DMS53 treated with DMSO at 0.1 percent for 48 hours (cell line): ENCODE measurements at regions not wholly inside any gene's neighbourhood (a gene's known extent, or its start where the extent isn't known, plus 50 kb on each side); places are given as distances from the start of the nearest gene placed in this dataset.

ENCODE experiments used
- DNase-seq: peaks from one replicate; lab custom pipeline; 2025; ENCODE audit not compliant: unreplicated experiment; lab: John Stamatoyannopoulos, UW

- no peak for DNase-seq
Observed at GRCh38 chr16:76899767-76900166, 291.2 kb upstream of the MON1B start.

DNA sequence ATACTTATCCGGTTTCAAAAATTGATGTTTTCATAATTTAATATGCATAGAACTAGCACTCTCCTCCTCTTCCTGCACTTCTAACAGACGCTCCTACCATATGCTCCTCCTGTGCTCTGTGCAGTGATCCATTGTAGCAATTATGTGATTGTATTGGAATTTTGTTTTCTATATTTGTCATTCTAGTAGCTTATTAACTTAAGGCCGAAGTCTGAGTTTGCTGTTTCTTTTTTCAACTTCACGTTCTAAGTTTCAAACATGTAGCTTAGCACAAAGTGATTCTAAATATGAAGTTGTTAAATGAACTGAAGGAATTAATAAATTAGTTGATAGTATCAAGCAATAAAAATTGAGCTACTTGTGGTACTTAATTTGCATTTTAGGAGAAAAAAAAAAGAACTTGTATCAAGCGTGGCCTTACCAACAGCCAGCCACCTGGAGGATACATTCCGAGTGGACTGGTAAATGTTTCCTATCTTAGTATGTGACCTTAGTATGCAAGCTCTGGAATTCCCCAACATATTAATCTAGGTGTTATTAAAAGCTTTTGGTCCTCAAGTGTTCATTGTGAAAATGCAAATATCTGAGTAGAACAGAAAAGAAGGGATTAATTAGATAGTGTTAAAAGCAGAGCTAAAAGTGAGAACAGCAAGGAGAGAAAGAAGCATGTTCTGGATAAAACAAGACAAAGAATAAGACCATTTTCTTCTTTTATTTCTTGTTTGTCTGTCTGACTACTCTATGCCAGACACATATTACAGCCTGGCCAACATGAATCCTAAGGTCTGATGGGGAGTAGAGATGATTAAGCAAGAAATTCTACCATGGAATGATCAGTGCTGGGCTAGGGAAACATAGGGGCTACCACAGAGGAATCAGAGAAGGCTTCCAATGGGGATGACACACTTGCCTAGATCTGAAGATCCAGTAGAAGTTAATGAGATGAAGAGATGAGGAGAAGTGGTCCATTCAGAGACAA lies 290.4 kb upstream of the MON1B start:
- no peak for DNase-seq

DNA sequence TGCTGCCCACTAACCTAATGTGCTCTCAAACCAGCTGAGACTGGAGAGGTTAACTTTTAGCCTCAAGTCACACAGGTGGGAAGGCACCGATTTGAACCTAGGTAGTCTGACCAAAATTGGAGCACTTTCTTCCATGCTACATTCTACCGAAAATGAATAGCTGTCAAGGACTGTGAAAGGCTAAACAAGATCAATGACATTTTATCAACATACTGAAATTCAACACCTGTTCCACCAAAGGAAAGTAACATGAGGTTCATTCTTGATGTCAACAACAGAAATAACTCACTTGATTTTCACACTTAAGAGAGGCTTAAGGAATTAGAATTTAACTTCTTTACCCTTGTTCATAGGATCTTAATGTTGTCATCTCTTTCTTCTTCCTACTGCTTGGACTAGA lies 284.4 kb upstream of the MON1B start:
- DNase-seq = no peak

DNA sequence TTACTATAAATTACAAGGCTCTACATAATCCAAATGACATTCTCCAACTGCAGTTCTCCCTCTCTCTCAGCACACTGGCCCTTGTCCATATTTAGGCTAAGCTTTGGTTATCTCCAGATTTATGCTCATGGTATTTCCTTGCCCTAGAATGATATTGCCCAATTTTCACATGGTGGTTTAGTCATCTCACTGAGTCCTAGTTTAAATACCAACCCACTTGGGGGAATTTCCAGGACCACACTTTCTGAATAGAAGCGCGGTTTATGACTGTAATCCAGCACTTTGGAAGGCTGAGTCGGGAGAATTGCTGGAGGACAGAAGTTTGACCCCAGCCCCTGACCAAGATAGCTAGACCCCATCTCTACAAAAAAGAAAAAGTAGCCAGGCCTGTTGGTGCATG lies 280.1 kb upstream of the MON1B start:
- no peak for DNase-seq

- no peak for DNase-seq
Observed at GRCh38 chr16:76913046-76913445, 277.9 kb upstream of the MON1B start.

DNA sequence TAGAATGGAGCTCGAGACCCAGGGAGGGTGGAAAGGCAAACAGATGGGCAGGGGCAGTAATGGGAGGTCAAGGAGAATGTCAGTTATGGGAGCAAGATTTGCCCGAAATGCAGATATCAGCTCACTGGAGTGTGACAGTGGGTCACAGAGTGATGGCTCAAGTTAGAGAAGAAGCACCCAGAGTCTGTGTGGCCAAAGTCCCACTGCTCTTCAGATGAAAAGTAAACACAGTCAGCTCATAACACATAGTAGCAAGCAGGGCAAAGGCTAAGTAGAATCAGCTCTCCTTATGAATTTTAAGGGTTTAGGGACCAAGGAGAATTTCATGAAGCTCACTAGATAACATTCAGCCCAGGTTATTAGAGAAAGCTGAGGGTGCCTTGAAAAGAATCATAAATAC lies 264.9 kb upstream of the MON1B start:
- no peak for DNase-seq

DNA sequence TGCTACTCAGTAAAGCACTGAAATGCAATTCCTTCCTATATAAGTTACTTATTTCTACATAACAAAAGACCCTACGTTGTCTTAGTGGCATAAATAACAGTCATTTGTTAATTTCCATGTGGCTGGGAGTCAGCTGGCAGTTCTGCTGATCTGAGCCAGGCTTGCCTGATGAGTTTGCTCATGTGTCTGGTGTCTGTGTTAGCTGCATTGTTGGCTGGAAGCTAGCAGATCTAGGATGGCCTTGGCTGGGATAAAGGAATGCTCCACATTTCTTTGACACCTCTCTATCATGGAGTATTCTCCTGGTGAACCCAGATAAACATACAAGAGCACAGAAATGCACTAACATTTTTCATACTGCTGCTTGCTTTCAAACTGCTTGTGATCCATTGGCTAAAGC lies 264.4 kb upstream of the MON1B start:
- no peak for DNase-seq

GRCh38 chr16:76931186-76931585 lies 259.8 kb upstream of the MON1B start:
- no peak for DNase-seq

DNA sequence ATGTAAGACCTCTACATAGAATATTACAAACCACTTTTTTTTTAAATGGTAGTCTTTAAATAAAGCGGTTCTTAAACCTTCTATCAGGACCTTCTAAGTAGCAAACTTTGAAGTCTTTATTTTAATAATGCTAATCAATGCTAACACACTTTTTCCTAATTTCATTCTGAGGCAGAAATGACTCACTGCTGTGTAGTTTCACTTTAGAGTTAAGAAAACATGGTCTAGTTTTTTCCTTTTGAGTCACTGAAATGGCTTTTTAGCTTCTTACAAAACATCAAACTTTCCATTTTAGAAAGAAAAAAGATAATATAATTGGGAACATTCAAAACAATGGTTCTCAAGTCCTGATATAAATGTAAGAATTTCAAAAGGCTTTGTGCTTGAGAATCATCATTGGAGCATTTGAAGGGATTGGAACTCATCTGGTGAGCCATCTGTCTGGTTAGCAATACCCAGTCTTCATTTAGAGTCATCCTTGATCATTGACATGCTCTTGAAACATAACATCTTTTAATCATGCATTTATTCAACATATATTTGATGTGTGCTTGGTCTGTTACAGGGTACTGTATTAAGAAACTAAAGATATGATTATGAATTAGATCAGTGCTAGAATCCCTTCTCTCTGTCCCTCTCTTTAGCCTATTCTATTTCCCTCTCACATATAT lies 258.3 kb upstream of the MON1B start:
- DNase-seq = no peak

DNA sequence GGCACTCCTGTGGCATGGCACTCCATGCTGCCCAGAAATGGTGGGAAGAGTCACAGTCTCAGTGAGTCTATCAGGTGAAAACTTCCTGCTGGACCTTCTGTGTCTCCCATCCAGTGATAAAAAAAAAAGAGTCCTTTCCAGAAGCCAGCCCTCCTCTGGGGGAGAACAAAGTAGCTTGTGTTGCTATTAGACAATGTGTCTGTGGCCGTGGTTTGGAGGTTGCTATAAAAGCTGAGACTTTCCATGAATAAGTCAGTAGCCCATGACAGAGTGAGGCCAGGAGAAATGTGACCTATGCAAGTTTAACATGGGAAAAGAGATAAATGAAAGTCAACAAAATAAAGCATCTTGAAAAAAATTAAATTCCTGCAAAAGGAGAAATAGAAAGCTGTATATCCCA lies 250.7 kb upstream of the MON1B start:
- DNase-seq = no peak

DNA sequence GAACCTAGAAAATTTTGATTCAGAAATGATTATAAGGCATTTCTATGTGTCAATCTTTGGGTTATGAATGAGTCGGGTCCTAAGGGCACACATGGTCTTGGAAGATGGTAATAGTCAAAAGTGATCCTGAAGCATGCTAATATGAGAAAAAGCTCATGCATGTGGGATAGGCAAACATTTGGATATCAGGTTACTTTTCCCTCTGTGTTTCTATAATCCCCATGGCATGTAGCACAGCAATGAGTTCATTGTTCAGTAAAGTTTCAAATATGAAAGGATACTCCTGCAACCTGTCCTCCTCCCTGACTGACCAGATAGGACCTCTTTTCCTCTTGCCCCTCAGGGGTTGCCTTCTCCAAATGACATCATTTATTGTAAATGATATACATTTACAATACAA lies 249.9 kb upstream of the MON1B start:
- no peak for DNase-seq

- no peak for DNase-seq
Observed at GRCh38 chr16:76942089-76942488, 248.9 kb upstream of the MON1B start.

- no peak for DNase-seq
Observed at GRCh38 chr16:76943921-76944320, 247.1 kb upstream of the MON1B start.

DNA sequence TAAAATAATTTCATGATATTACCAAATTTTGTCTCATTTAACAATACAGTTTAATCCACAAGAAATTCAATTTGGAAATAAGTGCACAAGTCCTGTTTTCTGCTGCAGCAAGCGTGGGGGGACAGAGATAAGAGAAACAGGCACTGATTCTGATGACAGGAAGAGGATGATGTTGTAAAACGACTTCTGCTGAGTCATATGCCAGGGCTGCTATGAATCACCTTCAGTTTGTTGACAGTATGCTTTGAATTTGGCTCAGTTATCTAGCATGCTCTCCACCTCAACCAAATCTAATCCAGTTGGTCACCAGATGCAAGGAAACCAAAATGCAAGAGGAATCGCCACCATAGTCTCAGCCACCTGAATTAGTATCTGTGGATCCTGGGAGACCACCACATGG lies 244.1 kb upstream of the MON1B start:
- DNase-seq = no peak

DNA sequence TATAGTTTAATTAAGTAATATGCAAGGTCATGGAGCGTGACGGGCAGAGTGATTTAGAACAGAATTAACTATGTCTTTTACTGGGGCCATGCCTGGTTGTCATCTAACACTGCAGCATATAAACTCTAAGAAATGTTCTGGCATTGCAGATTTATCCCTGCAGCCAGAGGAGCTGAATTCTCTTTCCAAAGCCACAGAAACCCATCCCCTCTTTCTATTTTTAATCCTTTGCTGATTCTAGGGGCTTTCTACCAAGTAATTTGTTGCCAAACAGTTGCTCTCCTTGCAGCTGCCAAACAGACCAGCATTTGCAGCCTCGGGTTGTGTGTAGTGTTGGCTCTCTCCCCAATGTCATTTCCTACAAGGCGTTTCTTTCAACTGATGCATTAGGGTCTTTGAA lies 243.2 kb upstream of the MON1B start:
- no peak for DNase-seq

GRCh38 chr16:76955629-76956028 lies 235.4 kb upstream of the MON1B start:
- no peak for DNase-seq

DNA sequence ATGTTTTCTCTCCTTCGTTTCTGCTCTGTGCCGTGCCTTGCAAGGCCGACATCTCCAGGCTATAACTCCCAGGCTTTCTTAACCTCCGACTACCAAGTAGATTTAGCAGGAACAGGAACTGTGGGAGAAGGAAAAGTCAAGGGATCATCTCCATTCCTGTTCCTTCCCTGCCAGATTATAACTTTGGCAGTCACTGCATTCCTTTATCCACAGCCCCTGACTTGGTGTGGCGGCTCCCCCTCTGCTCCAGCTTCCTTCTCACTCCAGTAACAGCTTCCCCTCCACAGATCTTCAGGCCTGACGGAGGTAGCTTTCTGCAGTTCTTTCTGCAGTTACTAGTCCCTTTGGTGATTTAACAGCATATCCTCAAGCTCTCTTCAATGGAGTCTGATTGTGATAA lies 234.6 kb upstream of the MON1B start:
- DNase-seq = no peak

GRCh38 chr16:76956841-76957240 lies 234.1 kb upstream of the MON1B start:
- no peak for DNase-seq

DNA sequence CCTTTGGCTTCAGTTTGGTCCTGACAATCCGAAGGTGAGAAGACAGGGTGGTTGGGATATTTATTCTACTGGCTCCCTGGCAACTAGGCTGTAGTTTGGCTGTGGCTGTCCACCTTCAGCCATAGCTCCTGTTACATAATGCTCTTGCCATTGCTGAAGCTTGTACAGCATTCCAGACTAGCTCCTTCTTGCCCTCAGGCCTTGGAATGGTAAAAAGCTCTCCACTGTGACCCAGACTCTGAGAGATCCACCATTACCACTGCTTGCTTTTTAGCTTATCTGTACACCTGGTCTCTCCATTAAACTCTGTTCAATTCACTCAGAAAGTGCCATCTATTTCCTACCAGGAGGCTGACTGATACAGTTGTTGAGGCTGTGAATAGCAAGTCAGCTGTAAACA lies 231.8 kb upstream of the MON1B start:
- DNase-seq = no peak

DNA sequence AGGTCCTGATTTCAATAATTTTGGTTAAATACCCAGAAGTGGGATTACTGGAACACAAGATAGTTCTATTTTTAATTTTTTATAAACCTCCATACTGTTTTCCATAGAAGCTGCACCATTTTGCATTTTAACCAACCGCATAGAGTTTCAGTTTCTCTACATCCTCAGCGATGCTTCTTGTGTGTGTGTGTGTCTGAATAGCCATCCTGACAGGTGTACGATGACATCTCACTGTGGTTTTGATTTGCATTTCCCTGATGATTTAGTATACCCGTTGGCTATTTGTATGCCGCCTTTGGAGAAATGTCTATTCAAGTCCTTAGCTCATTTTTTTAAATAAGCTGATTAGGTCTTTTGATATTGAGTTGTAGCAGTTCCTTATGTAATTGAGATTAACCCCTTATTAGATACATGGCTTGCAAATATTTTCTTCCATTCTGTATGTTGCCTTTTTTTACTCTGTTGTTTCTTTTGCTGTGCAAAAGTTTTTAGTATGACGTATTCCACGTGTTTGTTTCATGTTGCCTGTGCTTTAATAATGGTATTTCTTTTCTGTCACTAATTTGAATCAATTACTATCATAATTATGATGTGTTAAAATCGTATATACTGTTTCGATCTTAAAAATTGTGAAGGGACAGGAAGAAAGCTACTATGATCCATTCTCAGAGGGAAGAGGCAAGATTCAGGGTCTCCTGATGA lies 227.2 kb upstream of the MON1B start:
- DNase-seq = no peak

- no peak for DNase-seq
Observed at GRCh38 chr16:76964464-76965154, 226.4 kb upstream of the MON1B start.
